ENCODE measurements at regions not wholly inside any gene's neighbourhood (a gene's known extent, or its start where the extent isn't known, plus 50 kb on each side); places are given as distances from the start of the nearest gene placed in this dataset.

DNA sequence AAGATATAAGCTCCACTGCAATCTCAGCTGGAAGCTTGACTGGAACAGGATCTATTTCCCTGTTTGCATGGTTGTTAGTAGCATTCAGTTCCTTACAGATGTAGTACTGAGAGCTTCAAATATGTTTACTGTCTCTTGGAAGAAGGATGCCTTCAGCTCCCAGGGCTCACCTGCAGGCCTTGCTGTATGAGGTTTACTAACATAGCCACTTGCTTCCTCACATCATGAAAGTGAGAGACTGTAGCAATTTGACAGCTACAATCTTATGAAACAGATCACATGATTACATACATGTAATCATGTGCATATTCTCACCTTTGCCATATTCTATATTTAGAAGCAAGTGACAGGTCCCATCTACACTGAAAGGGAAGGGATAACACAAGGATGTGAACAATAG is 458.1 kb upstream of the PCDH20 start:
- Histone ChIP-seq H3K27me3 (ENCODE audit: control insufficient read depth, low read length) (no peaks in the 10 kb centered on the region), H3K36me3 (ENCODE audit: control insufficient read depth, low read length) (no peaks in the 10 kb centered on the region), H3K9me3 (ENCODE audit: control insufficient read depth, insufficient read depth, low read length) (peaks cover 4% of the 10 kb centered on the region; the same call in 1 of the 2 replicates), H3K79me2 (ENCODE audit: control insufficient read depth, low read length) (no peaks in the 10 kb centered on the region), H3K4me3 (ENCODE audit: low read length) (no peak overlapping the region), H3K9me2 (replicated peaks; ENCODE audit: control insufficient read depth, low read length) (no peaks in the 10 kb centered on the region), H3K4me2 (ENCODE audit: low read length) (no peak overlapping the region), H3F3A (ENCODE audit: control insufficient read depth, insufficient read depth) (no peaks in the 10 kb centered on the region), H3K27ac (ENCODE audit: low read depth, low read length) (no peak overlapping the region), H4K20me1 (ENCODE audit: control insufficient read depth, insufficient read depth, low read depth, low read length) (no peaks in the 10 kb centered on the region), H3K4me1 (ENCODE audit: control insufficient read depth, low read length) (no peaks in the 10 kb centered on the region)
- TF ChIP-seq, protein P1, sequence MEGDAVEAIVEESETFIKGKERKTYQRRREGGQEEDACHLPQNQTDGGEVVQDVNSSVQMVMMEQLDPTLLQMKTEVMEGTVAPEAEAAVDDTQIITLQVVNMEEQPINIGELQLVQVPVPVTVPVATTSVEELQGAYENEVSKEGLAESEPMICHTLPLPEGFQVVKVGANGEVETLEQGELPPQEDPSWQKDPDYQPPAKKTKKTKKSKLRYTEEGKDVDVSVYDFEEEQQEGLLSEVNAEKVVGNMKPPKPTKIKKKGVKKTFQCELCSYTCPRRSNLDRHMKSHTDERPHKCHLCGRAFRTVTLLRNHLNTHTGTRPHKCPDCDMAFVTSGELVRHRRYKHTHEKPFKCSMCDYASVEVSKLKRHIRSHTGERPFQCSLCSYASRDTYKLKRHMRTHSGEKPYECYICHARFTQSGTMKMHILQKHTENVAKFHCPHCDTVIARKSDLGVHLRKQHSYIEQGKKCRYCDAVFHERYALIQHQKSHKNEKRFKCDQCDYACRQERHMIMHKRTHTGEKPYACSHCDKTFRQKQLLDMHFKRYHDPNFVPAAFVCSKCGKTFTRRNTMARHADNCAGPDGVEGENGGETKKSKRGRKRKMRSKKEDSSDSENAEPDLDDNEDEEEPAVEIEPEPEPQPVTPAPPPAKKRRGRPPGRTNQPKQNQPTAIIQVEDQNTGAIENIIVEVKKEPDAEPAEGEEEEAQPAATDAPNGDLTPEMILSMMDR (IDR thresholded peaks at IDR 0.05; ENCODE audit: low read depth, low read length, poor library complexity, severe bottlenecking), result no peak
- TF ChIP-seq EZH2phosphoT487 (IDR thresholded peaks at IDR 0.05; ENCODE audit: borderline replicate concordance, low read length), result no peak

DNA sequence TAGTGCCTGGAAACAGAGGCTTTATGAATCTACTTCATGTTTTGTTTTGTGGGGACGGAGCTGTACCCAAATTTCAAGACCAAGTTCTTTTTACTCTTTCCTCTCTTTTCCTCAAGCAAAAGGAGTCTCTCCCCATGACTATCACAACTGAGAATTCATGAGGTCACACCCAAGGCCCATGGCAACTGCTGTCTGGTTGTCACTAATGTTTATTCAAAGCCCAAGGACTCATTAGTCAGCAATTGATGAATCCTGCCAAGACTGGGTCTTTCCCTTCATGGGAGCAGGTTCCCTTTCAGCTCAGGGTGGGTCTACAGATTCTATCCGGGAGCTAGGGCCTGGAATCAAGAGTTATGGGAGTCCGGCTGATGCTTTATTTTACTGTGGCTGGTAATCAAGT is 441.5 kb upstream of the PCDH20 start:
- Histone ChIP-seq H3F3A (ENCODE audit: control insufficient read depth, insufficient read depth) (no peaks in the 10 kb centered on the region), H3K36me3 (ENCODE audit: control insufficient read depth, low read length) (no peaks in the 10 kb centered on the region), H3K9me2 (replicated peaks; ENCODE audit: control insufficient read depth, low read length) (no peaks in the 10 kb centered on the region), H3K27ac (ENCODE audit: low read depth, low read length) (no peak overlapping the region), H3K27me3 (ENCODE audit: control insufficient read depth, low read length) (no peaks in the 10 kb centered on the region), H3K4me3 (ENCODE audit: low read length) (no peak overlapping the region), H3K4me1 (ENCODE audit: control insufficient read depth, low read length) (no peaks in the 10 kb centered on the region), H3K4me2 (ENCODE audit: low read length) (no peak overlapping the region), H4K20me1 (ENCODE audit: control insufficient read depth, insufficient read depth, low read depth, low read length) (no peaks in the 10 kb centered on the region), H3K79me2 (ENCODE audit: control insufficient read depth, low read length) (no peaks in the 10 kb centered on the region), H3K9me3 (ENCODE audit: control insufficient read depth, insufficient read depth, low read length) (no peaks in the 10 kb centered on the region)
- TF ChIP-seq, protein P1 (IDR thresholded peaks at IDR 0.05; ENCODE audit: low read depth, low read length, poor library complexity, severe bottlenecking), result no peak
- no peak for TF ChIP-seq EZH2phosphoT487 (IDR thresholded peaks at IDR 0.05; ENCODE audit: borderline replicate concordance, low read length)

DNA sequence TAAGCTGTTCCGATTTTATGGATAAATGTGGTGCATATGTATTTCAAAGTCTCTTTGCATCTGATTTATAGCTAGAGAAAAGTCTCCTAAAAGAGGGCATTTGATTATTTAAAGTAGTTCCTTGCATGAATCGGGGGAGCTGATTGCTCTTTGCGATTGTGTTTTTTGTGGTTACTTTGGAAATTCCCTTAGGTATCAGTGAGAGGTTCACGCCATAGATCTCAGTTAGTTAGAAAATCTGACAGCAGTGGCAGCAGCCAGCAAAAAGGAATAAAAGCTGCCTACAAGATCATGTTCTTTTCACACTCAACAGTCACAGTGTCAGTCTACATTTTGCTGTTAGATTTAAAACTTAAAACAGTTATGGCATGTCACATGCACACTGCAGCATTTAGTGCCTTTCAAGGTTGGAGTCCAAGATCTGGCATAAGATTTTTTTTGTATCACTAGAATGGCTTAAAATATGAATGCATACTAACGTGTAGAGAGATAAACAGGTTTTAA is 436.5 kb upstream of the PCDH20 start:
- no peaks in the 10 kb centered on the region for H3K9me2 ChIP-seq (replicated peaks; ENCODE audit: control insufficient read depth, low read length)
- no peaks in the 10 kb centered on the region for H3K4me1 ChIP-seq (ENCODE audit: control insufficient read depth, low read length)
- no peaks in the 10 kb centered on the region for H4K20me1 ChIP-seq (ENCODE audit: control insufficient read depth, insufficient read depth, low read depth, low read length)
- H3K79me2 ChIP-seq (ENCODE audit: control insufficient read depth, low read length), result no peaks in the 10 kb centered on the region
- no peaks in the 10 kb centered on the region for H3K36me3 ChIP-seq (ENCODE audit: control insufficient read depth, low read length)
- H3K9me3 ChIP-seq (ENCODE audit: control insufficient read depth, insufficient read depth, low read length), result no peaks in the 10 kb centered on the region
- H3K27me3 ChIP-seq (ENCODE audit: control insufficient read depth, low read length), result no peaks in the 10 kb centered on the region
- TF ChIP-seq, protein P1 (IDR thresholded peaks at IDR 0.05; ENCODE audit: low read depth, low read length, poor library complexity, severe bottlenecking), result no peak
- TF ChIP-seq EZH2phosphoT487 (IDR thresholded peaks at IDR 0.05; ENCODE audit: borderline replicate concordance, low read length), result no peak
- no peak overlapping the region for H3K27ac ChIP-seq (ENCODE audit: low read depth, low read length)
- no peak overlapping the region for H3K4me2 ChIP-seq (ENCODE audit: low read length)
- no peaks in the 10 kb centered on the region for H3F3A ChIP-seq (ENCODE audit: control insufficient read depth, insufficient read depth)
- no peak overlapping the region for H3K4me3 ChIP-seq (ENCODE audit: low read length)
